HK-2 (cell line): ENCODE measurements at regions not wholly inside any gene's neighbourhood (a gene's known extent, or its start where the extent isn't known, plus 50 kb on each side); places are given as distances from the start of the nearest gene placed in this dataset.

Source experiments
- DNase-seq: peaks from one replicate; pipeline ENCODE4 v3.0.0-alpha.2; 2018; ENCODE audit not compliant: unreplicated experiment

DNA sequence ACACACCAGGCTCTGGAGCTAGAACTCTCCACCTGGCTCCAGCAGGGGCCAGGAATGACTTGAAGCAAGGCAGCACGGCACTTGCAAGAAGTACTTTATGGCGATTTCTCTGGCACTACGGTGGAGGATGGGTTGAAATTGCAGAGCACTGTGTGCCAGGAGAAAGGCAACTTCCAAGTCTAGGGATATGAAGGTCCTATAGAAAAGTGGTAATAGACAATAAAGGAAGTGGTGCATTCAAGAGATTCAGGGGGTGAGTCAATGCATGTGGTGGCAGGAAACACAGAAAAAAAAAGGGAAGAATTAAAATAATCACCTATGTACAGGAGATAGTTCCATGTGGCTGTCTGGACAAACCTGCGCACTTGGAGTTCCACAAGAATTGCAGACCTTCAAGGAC, 240.3 kb upstream of the DYNLRB2 start:
- DNase-seq, result no peak

DNA sequence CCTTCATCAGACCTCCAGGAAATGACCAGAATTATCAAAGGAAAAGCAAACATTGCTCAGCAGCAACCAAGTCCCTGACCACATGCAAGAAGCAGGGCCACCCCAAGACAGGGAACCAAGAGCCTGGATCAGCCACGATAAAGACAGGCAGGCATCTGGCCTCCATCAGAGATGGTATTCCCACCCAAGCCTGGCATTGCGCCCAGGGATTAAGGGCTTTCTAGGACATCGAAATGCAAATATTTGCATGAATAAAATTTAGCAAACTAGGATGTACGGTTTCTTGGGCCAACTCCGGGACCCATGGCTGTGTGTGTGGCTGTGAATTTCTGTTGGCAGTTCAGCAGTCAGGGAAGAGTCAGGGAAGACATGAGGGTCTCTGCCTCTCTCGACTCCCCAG, 241.4 kb upstream of the DYNLRB2 start:
- DNase-seq, result no peak

DNA sequence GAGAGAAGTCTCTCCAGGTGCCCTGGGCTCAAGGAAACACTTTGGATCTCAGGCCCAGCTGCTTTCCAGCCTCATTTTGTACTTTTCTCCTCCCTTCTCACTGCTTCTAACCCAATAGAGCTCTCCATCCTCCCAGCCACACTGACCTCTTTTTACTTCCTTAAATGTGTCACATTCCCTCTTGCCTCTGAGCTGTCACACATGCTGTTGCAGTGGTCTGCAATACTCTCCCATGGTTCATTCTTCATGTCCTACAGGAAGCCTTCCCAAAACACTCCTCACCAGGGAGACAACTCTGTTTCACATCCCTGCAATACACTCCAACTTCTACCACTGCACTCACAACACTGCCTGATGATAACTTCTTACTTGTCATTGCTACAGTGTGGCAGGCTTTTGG, 242.1 kb upstream of the DYNLRB2 start:
- DNase-seq, result no peak

DNA sequence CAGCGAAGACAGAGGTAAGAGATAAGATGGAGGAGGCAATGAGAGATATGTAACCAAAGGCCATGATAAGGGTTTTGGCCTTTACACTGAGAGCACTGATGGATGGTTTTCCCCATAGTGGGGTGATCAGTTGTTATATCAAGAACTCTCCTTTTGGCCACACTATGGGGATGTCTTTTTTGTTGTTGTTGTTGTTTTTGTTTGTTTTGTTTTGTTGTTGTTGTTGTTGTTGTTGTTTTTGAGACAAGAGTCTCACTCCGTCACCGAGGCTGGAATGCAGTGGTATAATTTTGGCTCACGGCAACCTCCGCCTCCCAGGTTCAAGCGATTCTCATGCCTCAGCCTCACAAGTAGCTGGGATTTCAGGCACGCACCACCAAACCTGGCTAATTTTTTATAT, 244.8 kb upstream of the DYNLRB2 start:
- no peak for DNase-seq

DNA sequence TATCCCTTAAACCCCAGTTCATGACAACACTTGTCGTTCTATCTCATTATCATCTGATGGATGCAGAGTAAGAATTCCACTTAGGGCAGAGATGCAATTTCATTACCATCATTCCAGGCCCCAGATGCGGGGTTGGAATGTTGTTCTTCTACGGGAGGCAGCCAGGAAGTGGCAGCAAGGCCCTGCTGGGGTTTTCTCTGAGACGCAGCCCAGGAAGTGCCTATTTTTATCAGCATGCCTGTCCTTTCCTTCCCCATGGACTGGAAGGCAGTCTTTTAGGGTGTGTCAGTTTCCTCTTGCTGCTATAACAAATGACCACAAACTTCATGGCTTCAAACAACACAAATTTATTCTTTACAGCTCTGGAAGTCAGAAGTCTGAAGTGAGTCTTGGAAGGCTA, 246.6 kb upstream of the DYNLRB2 start:
- DNase-seq, result no peak

DNA sequence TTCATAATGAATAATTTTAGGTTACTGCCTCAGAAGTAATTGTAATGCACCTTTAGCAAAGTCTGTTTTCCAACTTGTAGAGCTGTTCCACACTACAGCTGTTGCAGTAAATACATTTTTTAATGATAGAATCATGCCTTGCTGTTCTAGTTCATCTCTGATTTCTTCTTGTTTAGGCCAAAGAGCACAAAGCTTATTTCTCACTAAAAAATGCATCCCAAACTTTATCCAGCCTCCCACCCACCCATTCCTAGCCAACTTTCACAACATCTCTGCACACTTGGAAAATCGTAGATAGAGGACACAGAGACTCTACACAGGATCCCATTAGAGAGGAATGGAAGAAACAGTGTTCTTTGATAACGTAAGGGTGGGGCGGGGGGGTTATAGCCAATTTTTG, 252.2 kb upstream of the DYNLRB2 start:
- DNase-seq, result no peak

DNA sequence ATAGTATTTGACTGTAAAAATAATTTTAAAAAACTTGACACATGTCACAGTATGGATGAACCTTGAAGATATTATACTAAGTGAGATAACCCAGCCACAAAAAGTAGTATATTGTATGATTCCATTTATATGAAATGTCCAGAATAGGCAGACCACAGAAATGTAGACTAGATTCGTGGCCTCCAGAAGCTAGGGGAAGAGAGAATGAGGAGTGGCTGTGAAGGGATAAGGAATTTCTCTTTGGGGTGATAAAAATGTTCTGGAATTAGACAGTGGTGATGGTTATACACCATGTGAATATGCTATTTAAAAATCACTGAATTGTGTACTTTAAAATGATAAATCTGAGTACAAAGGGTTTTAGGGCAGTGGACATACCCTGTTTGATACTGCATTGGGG, 253.1 kb upstream of the DYNLRB2 start:
- no peak for DNase-seq

DNA sequence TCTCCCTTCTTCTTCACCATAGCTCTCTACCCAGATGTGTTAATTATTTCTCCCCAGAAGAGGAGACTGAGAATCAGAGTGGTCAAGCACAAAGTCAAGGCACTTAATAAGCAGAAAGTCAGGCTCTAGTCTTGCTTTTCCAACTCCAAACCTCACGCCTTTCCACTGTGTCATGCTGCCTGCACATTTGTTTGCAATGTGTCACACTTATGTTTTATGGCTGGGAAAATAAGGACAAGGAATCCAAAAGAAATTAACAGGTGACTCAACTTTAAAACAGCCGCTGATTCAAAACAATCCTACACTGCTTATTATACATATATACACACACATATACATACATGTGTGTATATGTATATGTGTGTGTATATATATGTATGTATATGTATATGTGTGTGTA, 255.7 kb upstream of the DYNLRB2 start:
- DNase-seq, result no peak

DNA sequence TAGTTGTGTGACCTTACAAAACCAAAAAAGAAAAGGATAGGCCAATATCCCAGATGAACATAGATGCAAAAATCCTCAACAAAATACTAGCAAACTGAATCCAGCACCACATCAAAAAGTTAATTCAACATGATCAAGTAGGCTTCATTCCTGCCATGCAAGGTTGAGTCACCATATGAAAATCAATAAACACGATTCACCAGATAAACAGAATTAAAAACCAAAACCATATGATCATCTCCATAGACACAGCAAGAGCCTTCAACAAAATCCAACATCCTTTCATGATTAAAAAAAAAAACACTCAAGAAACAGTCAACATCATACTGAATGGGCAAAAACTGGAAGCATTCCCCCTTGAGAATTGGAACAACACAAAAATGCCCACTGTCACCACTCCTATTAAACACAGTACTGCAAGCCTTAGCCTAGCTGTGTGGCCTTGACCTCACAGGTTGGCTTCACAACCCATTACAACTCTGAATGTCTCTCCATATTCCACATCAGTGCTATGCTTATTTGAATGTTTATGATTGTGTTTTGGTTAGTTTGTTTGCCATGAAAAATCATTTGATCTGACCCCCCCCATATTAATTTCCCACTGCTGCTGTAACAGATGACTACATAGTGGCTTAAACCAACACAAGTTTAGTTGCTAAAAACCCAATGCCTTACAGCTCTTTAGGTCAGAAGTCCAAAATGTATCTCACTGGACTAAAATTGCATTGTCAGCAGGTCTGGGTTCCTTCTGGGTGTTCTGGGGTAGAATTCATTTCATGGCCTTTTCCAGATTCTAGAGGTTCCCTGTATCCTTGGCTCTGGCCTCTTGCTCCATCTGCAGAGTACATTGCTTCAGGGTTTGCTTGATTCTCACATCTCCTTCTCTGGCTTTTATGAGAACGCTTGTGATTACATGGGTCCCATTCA, 257.1 kb upstream of the DYNLRB2 start:
- no peak for DNase-seq

DNA sequence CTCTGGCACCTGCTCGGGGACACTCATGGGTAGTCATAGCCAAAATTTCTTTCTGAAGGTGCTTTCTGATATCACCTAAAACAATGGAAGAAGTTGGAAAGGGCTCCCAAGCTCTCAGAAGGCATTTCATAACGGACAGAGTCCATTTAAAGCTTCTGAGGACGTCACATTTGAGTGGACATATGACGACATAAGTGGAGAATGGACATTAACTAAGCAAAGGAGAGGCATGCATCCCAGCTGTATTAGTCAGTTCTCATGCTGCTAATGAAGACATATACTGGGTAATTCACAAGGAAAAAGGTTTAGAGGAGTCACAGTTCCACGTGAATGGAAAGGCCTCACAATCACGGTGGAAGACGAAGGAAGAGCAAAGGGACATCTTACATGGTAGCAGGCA, 260.2 kb upstream of the DYNLRB2 start:
- no peak for DNase-seq

DNA sequence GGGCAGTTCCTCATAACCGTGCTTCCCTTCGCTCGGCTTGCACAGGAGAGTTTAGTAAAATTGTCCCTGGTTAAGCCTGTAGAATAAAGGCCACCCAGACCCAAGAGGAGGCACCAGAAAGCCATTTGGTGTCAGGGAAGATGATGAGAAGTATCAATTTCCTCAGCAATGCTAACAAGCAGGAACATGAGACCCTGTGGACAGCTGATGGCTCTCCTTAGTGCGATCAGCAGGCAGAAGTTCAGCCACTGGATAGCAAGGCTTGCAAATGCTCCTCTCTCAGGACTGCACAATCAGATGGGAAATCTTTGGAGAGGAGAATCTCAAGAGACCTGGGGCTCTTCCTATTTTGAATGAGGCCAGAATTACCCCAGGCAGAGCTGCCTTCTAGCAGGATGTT, 261.1 kb upstream of the DYNLRB2 start:
- no peak for DNase-seq

DNA sequence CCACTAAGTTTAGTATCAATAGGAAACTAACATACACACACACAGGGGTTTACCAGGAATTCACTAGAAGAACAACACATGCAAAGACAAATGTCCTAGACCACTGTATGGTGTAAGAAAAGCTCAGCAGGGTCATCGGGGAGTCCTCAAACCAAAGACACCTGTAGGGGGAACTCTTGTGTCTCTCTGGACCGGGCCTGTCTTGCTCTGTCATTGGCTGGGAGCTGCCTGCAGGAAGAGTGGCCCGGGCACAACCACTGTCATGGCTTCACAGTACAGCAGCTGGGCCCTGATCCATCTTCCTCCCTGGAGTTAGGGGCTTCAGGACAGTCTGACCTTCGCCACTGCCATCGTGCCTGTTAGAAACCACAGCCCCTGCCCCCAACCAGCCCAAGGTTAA, 263.6 kb upstream of the DYNLRB2 start:
- DNase-seq, result peak; percentile 1

DNA sequence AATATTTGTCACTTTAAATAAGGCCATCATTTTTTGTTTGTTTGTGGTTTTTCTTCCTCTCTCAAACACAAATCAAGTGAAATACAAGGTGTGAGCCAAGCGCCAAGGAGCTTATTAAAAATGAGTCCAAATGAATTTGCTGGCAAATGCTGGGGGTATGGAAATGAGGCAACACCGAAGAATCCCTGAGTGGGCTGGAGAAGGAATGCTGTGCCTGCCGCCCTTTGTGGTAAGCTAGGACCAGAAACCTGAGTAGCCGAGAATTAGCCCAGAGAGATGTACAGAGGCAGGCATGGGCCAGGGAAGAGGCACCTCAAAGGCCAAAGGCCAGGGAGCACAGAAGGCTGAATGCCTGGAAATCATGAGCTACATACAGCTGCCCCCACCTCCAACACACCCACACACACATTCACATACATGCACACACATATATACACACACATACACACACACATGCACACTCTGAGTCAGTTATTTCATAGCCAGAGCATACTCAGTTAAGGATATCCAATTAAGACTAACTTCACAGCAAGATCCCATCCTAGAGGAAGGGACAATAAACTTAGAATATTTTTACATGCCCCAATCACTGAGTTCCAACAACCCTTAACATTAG, 266.1 kb upstream of the DYNLRB2 start:
- no peak for DNase-seq

DNA sequence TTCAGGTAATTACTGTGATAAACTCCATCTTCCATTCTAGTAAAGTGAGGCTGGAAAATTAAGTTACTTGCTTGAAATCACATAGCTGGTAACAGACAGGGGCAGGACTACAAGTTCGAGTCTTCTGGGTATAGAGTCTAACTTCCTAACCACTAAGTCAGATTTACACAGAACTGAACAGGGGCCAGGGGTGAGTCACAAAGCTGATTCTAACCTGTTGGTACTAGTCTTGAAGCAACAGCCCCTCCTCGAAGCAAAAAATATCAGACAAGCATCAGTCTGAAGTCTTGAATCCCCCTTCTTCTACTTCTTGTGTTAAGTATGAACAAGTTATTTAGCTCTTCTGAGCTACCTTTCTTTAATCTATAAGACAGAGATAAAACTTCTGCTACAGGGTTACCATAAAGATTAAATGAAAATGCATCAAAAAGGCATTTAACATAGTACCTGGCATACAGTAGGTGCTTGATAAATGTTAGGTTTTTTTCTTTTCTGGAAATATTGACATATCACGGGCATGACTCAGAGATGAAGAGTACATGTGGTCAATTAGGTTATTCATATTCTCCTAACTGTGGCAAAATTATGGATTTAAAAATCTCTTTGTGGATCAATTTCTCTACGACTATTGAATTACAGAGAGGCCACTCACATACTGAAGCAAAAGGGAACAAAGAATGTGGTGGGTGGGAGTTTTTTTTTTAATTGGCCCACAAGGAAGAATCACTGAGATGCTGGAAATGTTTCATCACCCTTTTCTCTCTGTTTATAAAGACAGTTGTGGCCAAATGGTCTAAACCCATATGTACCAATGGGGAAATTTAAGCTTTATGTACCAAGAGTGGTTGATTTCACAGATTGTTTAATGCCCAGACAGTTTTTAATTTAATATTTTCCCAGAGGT, 266.9 kb upstream of the DYNLRB2 start:
- no peak for DNase-seq

DNA sequence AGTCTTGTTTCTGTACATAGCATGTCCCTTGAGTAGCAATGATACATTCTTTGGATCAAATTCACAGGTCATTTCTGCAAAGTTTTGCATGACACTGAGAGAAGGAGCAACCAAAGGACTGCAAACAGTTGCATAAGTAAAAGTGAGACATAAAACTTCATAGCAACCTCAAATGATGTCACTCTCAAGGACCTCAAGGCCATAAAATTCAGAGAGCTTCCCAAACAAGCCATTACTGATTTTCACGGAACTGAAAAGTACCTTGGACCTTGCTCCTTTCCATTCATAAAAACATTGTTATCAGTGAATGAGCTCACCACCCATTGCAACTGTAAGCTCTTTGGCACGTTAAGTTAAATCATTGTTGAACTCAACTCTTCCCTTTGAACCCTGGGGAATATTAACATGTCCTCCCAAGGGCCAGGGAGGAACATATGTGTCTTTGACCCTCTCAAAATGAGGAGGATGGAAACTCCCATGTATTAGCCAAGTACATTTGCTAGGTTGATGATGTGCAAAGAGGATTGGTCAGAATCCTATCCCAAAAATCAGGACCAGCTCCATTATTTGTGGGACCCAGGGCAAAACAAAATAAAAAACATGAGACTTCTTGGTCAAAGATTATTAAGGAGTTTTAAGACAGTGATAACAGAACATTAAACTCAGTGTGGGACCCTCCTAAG, 275.0 kb upstream of the DYNLRB2 start:
- DNase-seq, result no peak

DNA sequence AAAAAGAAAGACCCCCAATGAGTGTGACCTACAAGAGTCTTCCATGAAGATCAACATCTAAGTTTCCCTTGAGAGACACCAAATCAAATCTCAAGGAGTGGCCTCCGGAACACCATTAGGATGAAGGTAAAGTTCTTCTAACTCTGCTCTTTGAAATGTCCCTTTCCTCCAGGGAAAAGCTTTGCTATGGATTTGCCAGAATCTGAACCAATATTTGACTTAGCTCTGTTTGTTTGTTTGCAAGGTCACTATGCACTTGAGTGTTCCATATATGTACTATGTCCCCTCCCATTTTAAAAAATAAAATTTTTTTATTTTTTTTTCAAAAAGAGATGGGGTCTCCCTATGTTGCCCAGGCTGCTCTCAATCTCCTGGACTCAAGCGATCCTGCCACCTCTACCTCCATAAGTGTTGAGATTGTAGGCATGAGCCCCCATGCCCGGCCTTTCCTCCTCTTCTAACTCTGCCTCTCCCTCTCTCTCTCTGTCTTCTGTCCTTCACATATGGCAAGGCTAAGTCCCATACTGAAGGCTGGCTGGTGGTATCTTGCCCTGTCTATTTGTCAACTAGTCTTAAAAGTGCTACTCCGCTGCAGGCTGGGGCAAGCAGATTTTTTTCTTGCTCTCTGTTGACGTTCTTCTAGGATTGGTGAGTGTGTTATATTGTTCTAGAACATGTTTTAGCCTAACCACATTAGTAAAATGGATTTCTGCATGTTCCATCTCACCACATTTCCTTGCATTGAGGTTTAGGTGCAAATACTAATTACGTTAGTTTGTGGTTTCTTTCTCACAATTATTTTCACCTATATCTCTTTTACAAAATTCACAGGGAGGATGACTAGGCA, 276.7 kb upstream of the DYNLRB2 start:
- DNase-seq, result no peak

DNA sequence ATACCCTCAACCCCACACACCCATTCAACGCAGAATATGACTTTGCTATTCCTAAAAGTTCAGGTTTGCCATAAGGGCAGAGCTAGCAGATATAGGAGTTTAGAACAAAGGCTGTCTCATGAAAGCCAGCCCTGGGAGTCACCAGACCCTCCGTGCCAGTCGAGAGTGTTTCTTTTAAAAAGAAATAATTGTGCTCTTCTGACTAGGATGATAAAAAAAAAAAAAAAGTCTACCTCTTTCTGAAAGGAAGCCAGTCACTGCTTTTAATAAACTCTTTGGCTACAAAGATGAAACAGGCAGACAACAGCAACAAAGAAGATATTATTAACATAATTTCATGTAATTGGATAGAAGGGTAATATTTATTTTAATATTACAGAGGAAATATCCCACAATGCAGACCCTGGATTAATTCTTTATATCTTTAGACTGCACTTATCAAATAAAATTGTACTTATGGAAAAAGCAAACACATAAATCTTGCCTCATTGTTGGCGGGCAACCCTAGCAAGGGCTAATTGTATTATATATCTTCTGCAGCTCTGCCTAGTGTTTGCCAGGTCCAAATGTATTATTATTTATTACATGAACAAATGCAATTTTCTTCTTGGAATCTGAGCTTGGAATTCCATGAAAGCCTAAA, 277.5 kb upstream of the DYNLRB2 start:
- no peak for DNase-seq

DNA sequence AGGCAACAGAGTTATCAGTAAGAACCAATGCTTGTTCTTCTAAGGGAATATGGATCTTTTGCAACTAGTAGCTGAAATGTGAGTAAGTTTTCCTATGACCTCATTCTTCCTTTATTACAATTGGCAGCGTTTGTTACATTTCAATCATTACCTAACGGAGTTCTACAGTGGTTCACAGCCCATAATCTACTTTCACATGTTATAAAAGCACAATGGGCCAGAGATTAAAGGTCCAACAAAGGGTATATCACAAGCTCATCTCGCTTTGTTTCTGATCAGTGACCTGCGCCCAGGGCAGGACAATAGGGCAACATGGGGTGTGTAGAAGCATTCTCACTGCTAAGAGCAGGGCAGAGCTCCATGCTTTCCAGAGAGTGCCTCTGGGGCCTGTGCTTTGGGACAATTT, 279.9 kb upstream of the DYNLRB2 start:
- no peak for DNase-seq

DNA sequence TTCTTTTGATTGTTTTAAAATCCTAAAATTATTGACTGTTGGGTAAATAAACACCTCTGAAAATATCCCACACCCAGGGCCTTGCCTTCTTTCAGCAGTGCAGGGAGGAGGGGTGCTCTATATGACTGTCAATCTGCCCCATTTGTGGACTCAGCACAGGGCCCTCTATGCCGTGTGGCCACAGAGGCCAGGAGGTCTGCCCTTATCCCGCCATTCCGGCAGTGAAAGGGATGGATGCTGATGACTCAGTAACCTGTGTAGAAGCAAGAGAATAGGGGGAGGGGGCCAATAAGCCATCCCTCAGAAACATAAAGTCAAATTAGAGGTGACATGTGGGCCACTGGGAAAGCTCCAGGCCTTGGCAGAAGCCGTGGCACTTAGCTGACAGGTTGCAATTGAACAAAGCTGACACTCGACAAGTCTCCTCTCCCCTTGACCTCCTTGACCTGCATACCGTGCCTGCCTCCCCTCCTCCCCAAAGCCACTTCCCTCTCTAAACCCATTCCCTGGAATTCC, 281.4 kb upstream of the DYNLRB2 start:
- no peak for DNase-seq

DNA sequence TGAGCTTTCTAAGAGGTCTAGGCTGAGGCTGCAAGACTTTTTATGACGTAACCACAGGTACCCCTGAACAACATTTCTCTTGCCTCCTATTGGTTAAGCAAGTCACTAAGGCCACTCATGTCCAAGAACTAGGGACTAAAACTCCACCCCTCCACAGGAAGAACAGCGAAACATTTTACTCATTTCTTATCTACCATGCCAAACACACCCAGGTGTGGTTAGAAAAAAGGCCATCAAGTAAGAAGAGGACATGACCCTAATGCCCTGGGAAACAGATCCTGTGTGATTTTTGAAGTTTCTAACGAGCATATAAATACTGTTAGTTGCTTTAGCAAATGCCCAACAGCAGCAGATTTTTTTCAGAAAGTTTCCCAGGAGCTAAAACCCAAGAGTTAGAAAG, 282.4 kb upstream of the DYNLRB2 start:
- no peak for DNase-seq
